ENCODE measurements at regions not wholly inside any gene's neighbourhood (a gene's known extent, or its start where the extent isn't known, plus 50 kb on each side); places are given as distances from the start of the nearest gene placed in this dataset.

DNA sequence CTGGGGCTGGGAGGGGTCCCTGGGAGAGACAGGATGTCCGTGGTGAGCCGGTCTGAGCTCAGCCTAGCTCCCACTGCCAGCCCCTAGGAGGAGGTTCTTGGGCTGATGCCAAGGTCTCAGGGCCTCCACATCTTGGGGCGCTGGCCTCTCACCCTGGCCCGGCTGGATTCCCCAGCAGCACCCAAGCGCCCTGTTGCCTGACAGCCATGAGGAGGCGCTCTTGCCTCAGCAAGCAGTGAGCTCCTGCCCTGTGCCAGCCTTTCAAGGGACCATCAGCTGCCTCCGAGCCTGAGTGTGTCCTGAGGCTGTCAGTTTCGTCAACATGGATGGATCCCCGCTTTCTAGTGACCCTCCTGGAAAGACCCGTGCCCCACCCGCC lies 234.9 kb upstream of the CIBAR2 start:
- no peak overlapping the region for H3K4me2 ChIP-seq (replicated peaks; ENCODE audit: extremely low read depth, low read length, poor library complexity, severe bottlenecking)
- TF ChIP-seq, protein P1, sequence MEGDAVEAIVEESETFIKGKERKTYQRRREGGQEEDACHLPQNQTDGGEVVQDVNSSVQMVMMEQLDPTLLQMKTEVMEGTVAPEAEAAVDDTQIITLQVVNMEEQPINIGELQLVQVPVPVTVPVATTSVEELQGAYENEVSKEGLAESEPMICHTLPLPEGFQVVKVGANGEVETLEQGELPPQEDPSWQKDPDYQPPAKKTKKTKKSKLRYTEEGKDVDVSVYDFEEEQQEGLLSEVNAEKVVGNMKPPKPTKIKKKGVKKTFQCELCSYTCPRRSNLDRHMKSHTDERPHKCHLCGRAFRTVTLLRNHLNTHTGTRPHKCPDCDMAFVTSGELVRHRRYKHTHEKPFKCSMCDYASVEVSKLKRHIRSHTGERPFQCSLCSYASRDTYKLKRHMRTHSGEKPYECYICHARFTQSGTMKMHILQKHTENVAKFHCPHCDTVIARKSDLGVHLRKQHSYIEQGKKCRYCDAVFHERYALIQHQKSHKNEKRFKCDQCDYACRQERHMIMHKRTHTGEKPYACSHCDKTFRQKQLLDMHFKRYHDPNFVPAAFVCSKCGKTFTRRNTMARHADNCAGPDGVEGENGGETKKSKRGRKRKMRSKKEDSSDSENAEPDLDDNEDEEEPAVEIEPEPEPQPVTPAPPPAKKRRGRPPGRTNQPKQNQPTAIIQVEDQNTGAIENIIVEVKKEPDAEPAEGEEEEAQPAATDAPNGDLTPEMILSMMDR (IDR thresholded peaks at IDR 0.05), result no peak
- no peak overlapping the region for H3K9ac ChIP-seq (ENCODE audit: insufficient read depth, low read length, poor library complexity, severe bottlenecking)
- H3K4me3 ChIP-seq (replicated peaks in 1 of 3; ENCODE audit: low read depth in 2 of 3, low read length in 3 of 3), result no peak overlapping the region
- Mint-ChIP-seq H3K9me3 (no peaks in the 10 kb centered on the region), H3K4me1 (no peaks in the 10 kb centered on the region), H3K4me3 (no peak overlapping the region), H3K27ac (no peak overlapping the region), H3K36me3 (no peaks in the 10 kb centered on the region), H3K27me3 (ENCODE audit: low read depth in 3 of 3) (peaks cover 0 to 10% (median 1%) of the 10 kb centered on the region in 3 donors)
- no peaks in the 10 kb centered on the region for H3K4me1 ChIP-seq (ENCODE audit: control insufficient read depth in 1 of 2, insufficient read depth in 2 of 2, low read length in 2 of 2)
- no peaks in the 10 kb centered on the region for H3K79me2 ChIP-seq (ENCODE audit: insufficient read depth, low read length)
- intact Hi-C loops (cut with micrococcal nuclease), result no loop called here
- H3K27ac ChIP-seq (ENCODE audit: low read depth in 1 of 2, low read length in 2 of 2), result no peak overlapping the region
- no peak overlapping the region for H2AFZ ChIP-seq (ENCODE audit: insufficient read depth, low read depth, low read length, poor library complexity, severe bottlenecking)
- H4K20me1 ChIP-seq (ENCODE audit: insufficient read depth, low read length), result no peaks in the 10 kb centered on the region
- no peaks in the 10 kb centered on the region for H3K27me3 ChIP-seq (ENCODE audit: control insufficient read depth in 2 of 2, insufficient read depth in 2 of 2, low read length in 2 of 2)
- H3K9me3 ChIP-seq (replicated peaks in 1 of 2; ENCODE audit: control insufficient read depth in 1 of 2, insufficient read depth in 1 of 2, low read length in 2 of 2), result no peaks in the 10 kb centered on the region
- 51% methylated on average over 9 of the region's 11 CpGs for WGBS (ENCODE audit: insufficient coverage)
- no peak for DNase-seq
- H3K36me3 ChIP-seq (replicated peaks in 1 of 2; ENCODE audit: control insufficient read depth in 1 of 2, insufficient read depth in 2 of 2, low read length in 2 of 2), result no peaks in the 10 kb centered on the region

DNA sequence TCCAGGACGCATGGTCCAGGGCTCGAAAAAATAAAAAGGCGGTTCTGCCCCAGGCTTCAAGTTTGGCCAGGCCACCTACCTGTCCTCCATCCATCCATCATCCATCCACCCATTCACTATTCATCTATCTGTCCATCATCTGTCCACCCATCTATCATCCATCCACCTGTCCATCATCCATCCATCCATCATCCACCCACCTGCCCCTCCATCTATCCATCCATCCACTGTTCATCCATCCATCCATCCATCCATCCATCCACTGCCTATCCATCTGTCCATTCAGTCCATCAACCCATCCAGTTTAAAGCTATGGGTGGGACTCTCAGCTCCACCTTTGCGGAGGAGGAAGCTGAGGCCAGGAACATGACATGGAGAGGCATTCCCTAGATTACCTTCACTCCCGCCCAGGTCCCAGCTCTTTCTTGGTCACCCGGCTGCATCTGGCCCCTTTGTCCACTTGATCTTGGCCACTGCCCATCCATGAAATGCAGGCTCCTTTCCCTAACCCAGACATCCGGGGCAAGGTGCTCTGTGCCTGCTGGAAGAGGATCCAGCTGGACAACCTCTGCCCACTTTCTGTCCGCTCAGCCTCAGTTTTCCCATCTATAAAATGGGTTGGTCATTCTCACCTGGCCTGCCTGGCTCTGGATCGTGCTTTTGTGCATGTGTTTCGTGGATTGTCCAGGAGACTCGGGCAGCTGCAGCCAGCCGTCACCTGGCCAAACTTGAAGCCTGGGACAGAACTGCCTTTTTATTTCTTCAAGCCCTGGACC lies 236.0 kb upstream of the CIBAR2 start:
- DNase-seq, result no peak
- TF ChIP-seq, protein P1 (IDR thresholded peaks at IDR 0.05), result no peak
- Histone ChIP-seq H3K36me3 (replicated peaks in 1 of 2; ENCODE audit: control insufficient read depth in 1 of 2, insufficient read depth in 2 of 2, low read length in 2 of 2) (no peaks in the 10 kb centered on the region), H3K4me2 (replicated peaks; ENCODE audit: extremely low read depth, low read length, poor library complexity, severe bottlenecking) (no peak overlapping the region), H3K4me3 (replicated peaks in 1 of 3; ENCODE audit: low read depth in 2 of 3, low read length in 3 of 3) (no peak overlapping the region), H3K79me2 (ENCODE audit: insufficient read depth, low read length) (no peaks in the 10 kb centered on the region), H3K27me3 (ENCODE audit: control insufficient read depth in 2 of 2, insufficient read depth in 2 of 2, low read length in 2 of 2) (no peaks in the 10 kb centered on the region), H3K9me3 (replicated peaks in 1 of 2; ENCODE audit: control insufficient read depth in 1 of 2, insufficient read depth in 1 of 2, low read length in 2 of 2) (peaks cover 5 to 6% of the 10 kb centered on the region in 2 donors), H3K9ac (ENCODE audit: insufficient read depth, low read length, poor library complexity, severe bottlenecking) (no peak overlapping the region), H3K27ac (ENCODE audit: low read depth in 1 of 2, low read length in 2 of 2) (no peak overlapping the region), H2AFZ (ENCODE audit: insufficient read depth, low read depth, low read length, poor library complexity, severe bottlenecking) (no peak overlapping the region), H3K4me1 (ENCODE audit: control insufficient read depth in 1 of 2, insufficient read depth in 2 of 2, low read length in 2 of 2) (no peaks in the 10 kb centered on the region), H4K20me1 (ENCODE audit: insufficient read depth, low read length) (no peaks in the 10 kb centered on the region)
- H3K4me3 Mint-ChIP-seq, result no peak overlapping the region
- peaks cover 0 to 5% (median 2%) of the 10 kb centered on the region in 7 donors for H3K9me3 Mint-ChIP-seq
- H3K27me3 Mint-ChIP-seq (ENCODE audit: low read depth in 3 of 3), result peaks cover 0 to 7% (median 1%) of the 10 kb centered on the region in 3 donors
- no peaks in the 10 kb centered on the region for H3K4me1 Mint-ChIP-seq
- peak overlapping the region in 1 of 7 donors; percentile 35 for H3K27ac Mint-ChIP-seq
- H3K36me3 Mint-ChIP-seq, result no peaks in the 10 kb centered on the region
- intact Hi-C loops (cut with micrococcal nuclease), result no loop called here
- WGBS (ENCODE audit: insufficient coverage), result 96% methylated on average over 12 of the region's 12 CpGs

Measured in CD14-positive monocyte (primary cell).